ENCODE measurements at regions not wholly inside any gene's neighbourhood (a gene's known extent, or its start where the extent isn't known, plus 50 kb on each side); places are given as distances from the start of the nearest gene placed in this dataset.

DNA sequence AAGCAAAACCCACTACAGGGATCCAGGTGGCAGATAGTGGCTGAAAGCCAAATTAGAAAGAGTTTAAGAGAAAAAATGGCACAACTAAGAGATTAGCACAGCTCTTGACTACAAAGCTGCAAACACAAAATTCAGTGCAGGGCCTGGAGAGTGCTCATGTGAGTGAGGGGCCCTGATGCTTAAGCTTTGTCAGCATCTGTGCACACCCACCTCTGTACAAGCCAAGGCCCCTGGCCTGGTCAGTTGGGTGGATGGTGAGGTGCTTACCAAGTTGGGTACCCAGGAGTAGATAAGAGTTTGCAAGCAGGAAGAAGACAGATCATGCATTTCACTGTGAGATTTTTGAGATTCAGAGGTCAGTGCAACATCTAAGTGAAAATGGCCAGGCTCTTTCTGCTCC, 62.7 kb upstream of the ATP1B1 start:
- Histone ChIP-seq H3K27ac (peak overlapping the region in 2 of 4 donors; percentile 40 to 42), H3K4me3 (no peak overlapping the region), H3K9me3 (no peaks in the 10 kb centered on the region), H3K27me3 (no peaks in the 10 kb centered on the region), H3K4me1 (peaks cover 0 to 6% (median 0%) of the 10 kb centered on the region in 3 donors), H3K36me3 (no peaks in the 10 kb centered on the region)
- DNase-seq = no peak
- no peak for TF ChIP-seq POLR2A (IDR thresholded peaks at IDR 0.05)
- TF ChIP-seq, protein P1, sequence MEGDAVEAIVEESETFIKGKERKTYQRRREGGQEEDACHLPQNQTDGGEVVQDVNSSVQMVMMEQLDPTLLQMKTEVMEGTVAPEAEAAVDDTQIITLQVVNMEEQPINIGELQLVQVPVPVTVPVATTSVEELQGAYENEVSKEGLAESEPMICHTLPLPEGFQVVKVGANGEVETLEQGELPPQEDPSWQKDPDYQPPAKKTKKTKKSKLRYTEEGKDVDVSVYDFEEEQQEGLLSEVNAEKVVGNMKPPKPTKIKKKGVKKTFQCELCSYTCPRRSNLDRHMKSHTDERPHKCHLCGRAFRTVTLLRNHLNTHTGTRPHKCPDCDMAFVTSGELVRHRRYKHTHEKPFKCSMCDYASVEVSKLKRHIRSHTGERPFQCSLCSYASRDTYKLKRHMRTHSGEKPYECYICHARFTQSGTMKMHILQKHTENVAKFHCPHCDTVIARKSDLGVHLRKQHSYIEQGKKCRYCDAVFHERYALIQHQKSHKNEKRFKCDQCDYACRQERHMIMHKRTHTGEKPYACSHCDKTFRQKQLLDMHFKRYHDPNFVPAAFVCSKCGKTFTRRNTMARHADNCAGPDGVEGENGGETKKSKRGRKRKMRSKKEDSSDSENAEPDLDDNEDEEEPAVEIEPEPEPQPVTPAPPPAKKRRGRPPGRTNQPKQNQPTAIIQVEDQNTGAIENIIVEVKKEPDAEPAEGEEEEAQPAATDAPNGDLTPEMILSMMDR (IDR thresholded peaks at IDR 0.05) = no peak
- intact Hi-C loops (cut with DNase I) = no loop called here

DNA sequence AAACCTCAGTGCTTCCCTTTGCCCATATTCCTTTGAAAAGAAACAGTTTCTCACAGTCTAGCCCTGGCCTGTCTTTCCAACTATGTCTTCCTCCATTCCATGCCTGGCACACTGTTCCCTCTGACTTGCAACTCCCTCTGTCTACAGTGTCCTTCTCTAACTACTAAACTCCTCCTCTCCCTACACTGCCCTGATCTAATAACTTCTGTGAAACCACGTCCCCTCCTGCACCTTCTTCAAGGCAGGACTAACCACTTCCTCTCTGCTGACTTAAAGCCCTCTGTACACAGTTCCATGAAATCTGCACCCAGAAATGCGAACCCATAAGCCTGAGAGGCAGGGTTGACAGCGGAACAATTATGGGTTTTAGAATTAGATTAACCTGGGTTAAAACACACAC, 62.2 kb upstream of the ATP1B1 start:
- Histone ChIP-seq H3K4me1 (peaks cover 0 to 6% (median 0%) of the 10 kb centered on the region in 3 donors), H3K9me3 (no peaks in the 10 kb centered on the region), H3K27me3 (no peaks in the 10 kb centered on the region), H3K4me3 (no peak overlapping the region), H3K27ac (peak overlapping the region in 2 of 4 donors; percentile 40 to 42), H3K36me3 (no peaks in the 10 kb centered on the region)
- TF ChIP-seq, protein P1 (IDR thresholded peaks at IDR 0.05) = no peak
- TF ChIP-seq POLR2A (IDR thresholded peaks at IDR 0.05) = no peak
- no peak for DNase-seq
- 62 to 72% methylated on average over 2 to 3 of the region's 3 CpGs for WGBS, 2 donors
- intact Hi-C loops (cut with DNase I) = no loop called here

DNA sequence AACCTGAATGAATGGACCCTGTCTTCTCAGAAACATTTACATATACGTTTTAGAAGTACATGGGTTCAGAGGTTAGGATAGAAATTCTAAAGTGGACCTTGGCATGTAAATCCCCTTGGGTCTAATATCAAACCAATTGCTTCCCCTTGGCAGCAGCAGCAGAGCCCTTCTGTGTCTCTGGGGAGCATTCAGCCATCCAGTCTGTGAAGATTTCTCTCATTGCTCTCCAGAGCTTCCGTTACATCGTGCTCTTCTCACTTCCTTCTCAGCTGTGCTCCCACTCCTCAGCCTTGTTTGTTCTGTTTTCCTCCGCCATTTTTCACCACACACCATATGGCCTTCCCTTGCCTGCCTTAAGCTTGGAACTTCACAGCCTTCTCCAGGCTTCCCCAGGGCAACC, 61.5 kb upstream of the ATP1B1 start:
- TF ChIP-seq, protein P1 (IDR thresholded peaks at IDR 0.05) = no peak
- no peak for TF ChIP-seq POLR2A (IDR thresholded peaks at IDR 0.05)
- Histone ChIP-seq H3K4me3 (no peak overlapping the region), H3K27me3 (no peaks in the 10 kb centered on the region), H3K27ac (no peak overlapping the region), H3K4me1 (peaks cover 0 to 6% (median 0%) of the 10 kb centered on the region in 3 donors), H3K9me3 (no peaks in the 10 kb centered on the region), H3K36me3 (no peaks in the 10 kb centered on the region)
- DNase-seq = no peak
- intact Hi-C loops (cut with DNase I) = no loop called here
- WGBS, 2 donors = 51 to 66% methylated on average over 4 of the region's 4 CpGs

DNA sequence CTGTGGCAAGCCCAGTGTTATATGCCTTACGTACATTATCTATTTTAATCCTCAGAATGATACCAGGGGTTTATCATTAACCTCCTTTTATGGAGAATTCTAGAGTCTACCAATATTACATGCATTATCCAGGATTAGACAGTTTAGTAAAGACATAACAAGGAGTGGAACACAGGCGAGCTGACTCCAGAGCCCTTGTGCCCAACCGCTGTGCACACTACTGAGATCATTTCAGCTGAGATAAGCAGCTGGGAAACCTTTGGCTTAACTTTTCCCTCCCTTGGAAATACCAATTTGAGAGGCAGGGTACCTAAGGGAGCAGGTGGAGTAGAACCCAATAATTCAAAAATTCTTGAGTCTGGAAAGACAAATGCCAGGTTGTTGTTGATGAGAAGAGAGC, 59.8 kb upstream of the ATP1B1 start:
- Histone ChIP-seq H3K4me3 (no peak overlapping the region), H3K9me3 (no peaks in the 10 kb centered on the region), H3K36me3 (no peaks in the 10 kb centered on the region), H3K27me3 (no peaks in the 10 kb centered on the region), H3K4me1 (peaks cover 0 to 6% (median 0%) of the 10 kb centered on the region in 3 donors), H3K27ac (no peak overlapping the region)
- no peak for DNase-seq
- TF ChIP-seq POLR2A (IDR thresholded peaks at IDR 0.05) = no peak
- TF ChIP-seq, protein P1 (IDR thresholded peaks at IDR 0.05) = no peak
- intact Hi-C loops (cut with DNase I) = no loop called here
- 89 to 94% methylated on average over 3 of the region's 3 CpGs for WGBS, 2 donors

DNA sequence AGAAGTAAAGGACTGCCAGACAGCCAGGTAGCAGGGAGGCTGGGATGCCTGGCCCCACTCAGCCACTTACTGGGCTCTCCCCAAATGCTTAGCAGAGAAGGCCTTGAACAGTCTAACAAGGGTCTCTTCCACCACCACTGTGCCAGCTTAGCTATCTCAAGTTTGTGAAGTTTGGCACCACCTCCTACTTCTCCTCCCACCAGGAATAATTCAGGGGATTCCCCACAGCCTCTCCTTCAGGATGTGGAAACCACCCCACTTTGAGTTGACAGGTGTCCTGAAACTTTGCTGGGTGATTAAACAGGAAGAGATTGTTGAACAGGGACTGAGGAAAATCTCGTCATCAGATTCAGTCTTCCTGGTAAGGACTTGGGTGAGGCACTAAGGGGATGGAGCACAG, 59.4 kb upstream of the ATP1B1 start:
- WGBS, 2 donors = 27 to 50% methylated on average over 1 of the region's 1 CpG
- no peaks in the 10 kb centered on the region for H3K27me3 ChIP-seq

More for the DNA sequence above, 59.4 kb upstream of the ATP1B1 start:
- H3K9me3 ChIP-seq = no peaks in the 10 kb centered on the region
- no peaks in the 10 kb centered on the region for H3K36me3 ChIP-seq
- H3K4me1 ChIP-seq = peaks cover 0 to 6% (median 0%) of the 10 kb centered on the region in 3 donors
- H3K4me3 ChIP-seq = no peak overlapping the region
- TF ChIP-seq, protein P1 (IDR thresholded peaks at IDR 0.05) = no peak
- no peak for TF ChIP-seq POLR2A (IDR thresholded peaks at IDR 0.05)
- DNase-seq = no peak
- H3K27ac ChIP-seq = no peak overlapping the region
- intact Hi-C loops (cut with DNase I) = no loop called here
